WTC11 (cell line): ENCODE measurements at regions not wholly inside any gene's neighbourhood (a gene's known extent, or its start where the extent isn't known, plus 50 kb on each side); places are given as distances from the start of the nearest gene placed in this dataset.

Source experiments
- ATAC-seq: fragments of 200-7000 bp; cut with Tn5 transposase; 2 replicates; pipeline ENCODE4 v1.10.0; 2021; ENCODE audit warnings: mild to moderate bottlenecking, moderate library complexity
- CTCF ChIA-PET: fragments of 300-600 bp; sonication (Branson Sonifier 250); formaldehyde crosslinking; loops from one replicate; lab custom pipeline; 2021; ENCODE audit warnings: antibody characterized with exemption; lab: Charles Lee
- POLR2A ChIA-PET: fragments of 350-600 bp; sonication (Branson Sonifier 250); formaldehyde crosslinking; loops from one replicate; lab custom pipeline; 2021; ENCODE audit warnings: antibody characterized with exemption; lab: Charles Lee
- DNase-seq: peaks from one replicate; pipeline ENCODE4 v3.0.0; 2021; ENCODE audit warnings: low spot score
- H3K27ac Mint-ChIP-seq: 2 replicates; pipeline ENCODE4 v1.8.0; 2021; ENCODE audit warnings: mixed read lengths
- H3K27me3 Mint-ChIP-seq: 2 replicates; pipeline ENCODE4 v1.8.0; 2021; ENCODE audit warnings: low read depth, mild to moderate bottlenecking, moderate library complexity, mixed read lengths
- H3K36me3 Mint-ChIP-seq: 2 replicates; pipeline ENCODE4 v1.8.0; 2021; ENCODE audit warnings: mixed read lengths
- H3K4me1 Mint-ChIP-seq: 2 replicates; pipeline ENCODE4 v1.8.0; 2022; ENCODE audit warnings: mixed read lengths
- H3K4me3 Mint-ChIP-seq: 2 replicates; pipeline ENCODE4 v1.8.0; 2021; ENCODE audit warnings: mild to moderate bottlenecking, moderate library complexity, mixed read lengths
- H3K9me3 Mint-ChIP-seq: 2 replicates; pipeline ENCODE4 v1.8.0; 2021; ENCODE audit warnings: mixed read lengths
- CDX4 ChIP-seq: fragments of 250-450 bp; sonication (Bioruptor Pico); IDR thresholded peaks from 2 replicates; pipeline ENCODE4 v1.9.0; 2021; ENCODE audit warnings: moderate library complexity, mild to moderate bottlenecking, inconsistent platforms, borderline replicate concordance
- CREM ChIP-seq: sonication (generic); formaldehyde crosslinking; IDR thresholded peaks from 2 replicates; pipeline ENCODE4 v1.8.1; 2022; ENCODE audit warnings: mild to moderate bottlenecking, missing genetic modification reagents, moderate library complexity
- EMX1 ChIP-seq: fragments of 250-450 bp; sonication (Bioruptor Pico); IDR thresholded peaks from 2 replicates; pipeline ENCODE4 v1.8.0; 2021; ENCODE audit warnings: mild to moderate bottlenecking
- FOXP4 ChIP-seq: sonication (generic); formaldehyde crosslinking; IDR thresholded peaks from 2 replicates; pipeline ENCODE4 v1.8.0; 2022; ENCODE audit warnings: mild to moderate bottlenecking, missing genetic modification reagents
- JUN ChIP-seq: sonication (generic); formaldehyde crosslinking; IDR thresholded peaks from 2 replicates; pipeline ENCODE4 v1.8.0; 2023; ENCODE audit warnings: mild to moderate bottlenecking, missing genetic modification reagents
- MYBL2 ChIP-seq: sonication (generic); formaldehyde crosslinking; IDR thresholded peaks from 2 replicates; pipeline ENCODE4 v1.8.1; 2023; ENCODE audit warnings: mild to moderate bottlenecking, moderate library complexity, missing genetic modification reagents
- NFATC4 ChIP-seq: fragments of 250-450 bp; sonication (Bioruptor Pico); IDR thresholded peaks from 2 replicates; pipeline ENCODE4 v1.9.0; 2021; ENCODE audit warnings: mild to moderate bottlenecking
- RORB ChIP-seq: fragments of 250-450 bp; sonication (Bioruptor Pico); IDR thresholded peaks from 2 replicates; pipeline ENCODE4 v1.9.0; 2021; ENCODE audit warnings: mild to moderate bottlenecking
- SMAD3 ChIP-seq: sonication (generic); formaldehyde crosslinking; IDR thresholded peaks from 2 replicates; pipeline ENCODE4 v1.8.0; 2022; ENCODE audit warnings: missing genetic modification reagents, mild to moderate bottlenecking, borderline replicate concordance
- STAT6 ChIP-seq: sonication (generic); formaldehyde crosslinking; conservative IDR thresholded peaks from 2 replicates; pipeline ENCODE4 v1.8.1; 2023; ENCODE audit warnings: mild to moderate bottlenecking, low read depth, missing genetic modification reagents, moderate library complexity
- TP53 ChIP-seq: sonication (generic); formaldehyde crosslinking; IDR thresholded peaks from 2 replicates; pipeline ENCODE4 v1.8.1; 2023; ENCODE audit warnings: mild to moderate bottlenecking, missing genetic modification reagents
- ZBTB43 ChIP-seq: sonication (generic); formaldehyde crosslinking; IDR thresholded peaks from 2 replicates; pipeline ENCODE4 v1.8.1; 2023; ENCODE audit warnings: mild to moderate bottlenecking, missing genetic modification reagents
- ZMAT4 ChIP-seq: fragments of 250-450 bp; sonication (Bioruptor Pico); IDR thresholded peaks from 2 replicates; pipeline ENCODE4 v1.9.0; 2021; ENCODE audit warnings: mild to moderate bottlenecking
- ZNF263 ChIP-seq: sonication (generic); formaldehyde crosslinking; IDR thresholded peaks from 2 replicates; pipeline ENCODE4 v1.8.1; 2022; ENCODE audit warnings: low read depth, mild to moderate bottlenecking, moderate library complexity, missing genetic modification reagents
- ZNF512 ChIP-seq: sonication (generic); formaldehyde crosslinking; IDR thresholded peaks from 2 replicates; pipeline ENCODE4 v1.8.1; 2022; ENCODE audit warnings: missing genetic modification reagents, borderline replicate concordance
- ZSCAN18 ChIP-seq: fragments of 250-450 bp; sonication (Bioruptor Pico); IDR thresholded peaks from 2 replicates; pipeline ENCODE4 v2.1.2; 2022; ENCODE audit warnings: mild to moderate bottlenecking, moderate library complexity

- Mint-ChIP-seq H3K36me3 (peaks cover 31% of the 10 kb centered on the region), H3K4me1 (no peaks in the 10 kb centered on the region), H3K9me3 (no peaks in the 10 kb centered on the region), H3K27me3 (peaks cover 3% of the 10 kb centered on the region), H3K27ac (no peak overlapping the region), H3K4me3 (no peak overlapping the region)
- ChIA-PET CTCF (no interaction called here), POLR2A (no interaction called here)
- ATAC-seq, result no peak
- DNase-seq, result no peak
- no peak for TF ChIP-seq ZNF512 (CRISPR knock-in tag)
- TF ChIP-seq ZNF263, result no peak
These were observed 319.1 kb downstream of the ALG10 start for GRCh38 chr12:34341362-34341733.

GRCh38 chr12:34342048-34342447 is 319.8 kb downstream of the ALG10 start:
- TF ChIP-seq NFATC4 (CRISPR knock-in tag) (no peak), TP53 (no peak), ZSCAN18 (no peak), FOXP4 (CRISPR knock-in tag) (no peak), JUN (no peak), STAT6 (no peak), ZMAT4 (CRISPR knock-in tag) (no peak), RORB (no peak), EMX1 (CRISPR knock-in tag) (no peak), SMAD3 (CRISPR knock-in tag) (no peak), CDX4 (CRISPR knock-in tag) (no peak)
- Mint-ChIP-seq H3K27me3 (peaks cover 3% of the 10 kb centered on the region), H3K9me3 (no peaks in the 10 kb centered on the region), H3K4me1 (no peaks in the 10 kb centered on the region), H3K4me3 (no peak overlapping the region), H3K36me3 (peaks cover 36% of the 10 kb centered on the region), H3K27ac (no peak overlapping the region)
- CTCF ChIA-PET, result no interaction called here
- no peak for DNase-seq
- POLR2A ChIA-PET, result no interaction called here
- no peak for ATAC-seq

GRCh38 chr12:34343345-34343744 is 321.0 kb downstream of the ALG10 start:
- TF ChIP-seq ZBTB43 (CRISPR knock-in tag) (no peak), CREM (CRISPR knock-in tag) (no peak), STAT6 (no peak), RORB (no peak), MYBL2 (CRISPR knock-in tag) (no peak)
- peaks cover under 1% of the 10 kb centered on the region for H3K27me3 Mint-ChIP-seq
- peaks cover 30% of the 10 kb centered on the region for H3K36me3 Mint-ChIP-seq
- H3K9me3 Mint-ChIP-seq, result no peaks in the 10 kb centered on the region
- no peaks in the 10 kb centered on the region for H3K4me1 Mint-ChIP-seq
- no peak overlapping the region for H3K4me3 Mint-ChIP-seq
- ATAC-seq (no peak), DNase-seq (no peak)
- CTCF ChIA-PET, result no interaction called here
- POLR2A ChIA-PET, result no interaction called here
- no peak overlapping the region for H3K27ac Mint-ChIP-seq
